HepG2 (cell line): ENCODE measurements at regions not wholly inside any gene's neighbourhood (a gene's known extent, or its start where the extent isn't known, plus 50 kb on each side); places are given as distances from the start of the nearest gene placed in this dataset.

Experiments
- ATAC-seq: fragments of 200-7000 bp; cut with Tn5 transposase; 3 replicates; pipeline ENCODE4 v1.9.1; 2020; ENCODE audit warnings: mild to moderate bottlenecking, moderate library complexity
- BruUV-seq: library from RNA; stranded (reverse); fragments of 400-500 nt; replicated peaks from 2 replicates; lab custom pipeline; 2021; lab: Mats Ljungman, UMichigan
- CTCF ChIA-PET: fragments of 300-600 bp; formaldehyde crosslinking; extraction: SDS; loops from one replicate; lab custom pipeline; 2021; ENCODE audit warnings: low total read pairs, inconsistent platforms, low intra/inter-chr PET ratio; lab: Yijun Ruan, JAX
- POLR2A ChIA-PET: fragments of 350-600 bp; sonication (Branson Sonifier 250); formaldehyde crosslinking; loops from one replicate; lab custom pipeline; 2020; ENCODE audit warnings: antibody characterized with exemption, inconsistent platforms; lab: Yijun Ruan, JAX
- DNase-seq: peaks from one replicate; pipeline ENCODE4 v3.0.0-alpha.2; 2015; ENCODE audit warnings: low spot score
- FAIRE-seq: peaks from 3 replicates; lab custom pipeline; 2011; peaks lifted over from hg19 to GRCh38; lab: Jason Lieb, UNC
- H2AFZ ChIP-seq: one replicate; pipeline ENCODE4 v1.6.1; 2011; ENCODE audit warnings: low read length, inconsistent platforms
- H3K27ac ChIP-seq: fragments of 300-600 bp; 3 replicates; pipeline ENCODE4 v1.8.0; 2011; ENCODE audit warnings: mixed run types, mild to moderate bottlenecking, mixed read lengths, low read length, inconsistent platforms; ENCODE audit not compliant: insufficient read depth; ENCODE audit errors: extremely low read length
- H3K27me3 ChIP-seq, 2 experiments: fragments of 200-600 bp in 1 of 2; 2 replicates in 1 of 2; 3 replicates in 1 of 2; pipeline versions ENCODE4 v1.6.0 to v1.8.0; 2011; ENCODE audit warnings: low read length in 2 of 2, mild to moderate bottlenecking in 2 of 2, moderate library complexity in 2 of 2, inconsistent platforms in 1 of 2; ENCODE audit not compliant: insufficient read depth in 2 of 2, control insufficient read depth in 1 of 2
- H3K36me3 ChIP-seq, 2 experiments: fragments of 200-600 bp in 1 of 2; replicated peaks in 1 of 2; 2 replicates in 1 of 2; 3 replicates in 1 of 2; pipeline versions ENCODE4 v1.5.1 to v1.8.0; 2011; ENCODE audit warnings: low read length in 2 of 2, inconsistent platforms in 1 of 2; ENCODE audit not compliant: insufficient read depth in 2 of 2, control insufficient read depth in 1 of 2
- H3K4me1 ChIP-seq: 2 replicates; pipeline ENCODE4 v1.5.1; 2012; ENCODE audit warnings: low read length, inconsistent platforms; ENCODE audit not compliant: insufficient read depth
- H3K4me2 ChIP-seq: 2 replicates; pipeline ENCODE4 v1.6.0; 2011; ENCODE audit warnings: low read depth, low read length, inconsistent platforms
- H3K4me3 ChIP-seq, 3 experiments: fragments of 200-600 bp in 1 of 3; sonication (generic), shearing (Covaris generic) in 1 of 3; replicated peaks in 1 of 3; 2 replicates each; pipeline ENCODE4 v1.5.1; 2011 to 2016; ENCODE audit warnings: low read length in 3 of 3, inconsistent platforms in 2 of 3, low read depth in 2 of 3, mild to moderate bottlenecking in 2 of 3, control low read depth in 1 of 3, mixed read lengths in 1 of 3; ENCODE audit not compliant: insufficient read depth in 1 of 3
- H3K79me2 ChIP-seq: one replicate; pipeline ENCODE4 v1.6.1; 2011; ENCODE audit warnings: low read length, inconsistent platforms; ENCODE audit not compliant: insufficient read depth
- H3K9ac ChIP-seq: 2 replicates; pipeline ENCODE4 v1.6.0; 2011; ENCODE audit warnings: mild to moderate bottlenecking, low read depth, low read length, inconsistent platforms; ENCODE audit not compliant: insufficient read depth
- H3K9me3 ChIP-seq: 2 replicates; pipeline ENCODE4 v1.5.1; 2012; ENCODE audit warnings: mild to moderate bottlenecking, low read length
- H4K20me1 ChIP-seq: 2 replicates; pipeline ENCODE4 v1.6.0; 2011; ENCODE audit warnings: inconsistent platforms, mild to moderate bottlenecking, low read length, moderate library complexity; ENCODE audit not compliant: insufficient read depth
- ATRX ChIP-seq: sonication (generic); formaldehyde crosslinking; IDR thresholded peaks from 2 replicates; pipeline ENCODE4 v1.4.0; 2020; ENCODE audit warnings: missing genetic modification reagents, borderline replicate concordance
- DNMT3B ChIP-seq: conservative IDR thresholded peaks from 2 replicates; pipeline ENCODE4 v1.6.1; 2016; ENCODE audit warnings: missing biosample characterization, control low read depth
- PRDM15 ChIP-seq: sonication (generic); formaldehyde crosslinking; IDR thresholded peaks from 2 replicates; pipeline ENCODE4 v1.4.0; 2020; ENCODE audit warnings: missing genetic modification reagents
- U2AF1 ChIP-seq: fragments of 200-400 bp; formaldehyde crosslinking; optimal IDR thresholded peaks from 2 replicates; pipeline ENCODE3; 2017; ENCODE audit warnings: mild to moderate bottlenecking, low read depth, low read length
- XRCC5 ChIP-seq: fragments of 200-400 bp; formaldehyde crosslinking; optimal IDR thresholded peaks from 2 replicates; pipeline ENCODE3; 2017; ENCODE audit warnings: mild to moderate bottlenecking, low read length
- ZBTB44 ChIP-seq: sonication (generic); formaldehyde crosslinking; IDR thresholded peaks from 2 replicates; pipeline ENCODE4 v1.4.0; 2020; ENCODE audit warnings: missing genetic modification reagents
- WGBS: methylation state at CpG from one replicate; pipeline ENCODE4 v1.1.6; 2017; ENCODE audit warnings: low lambda C conversion rate; 5-methylcytosine and 5-hydroxymethylcytosine counted together
- in situ Hi-C: cut with HindIII; loops from 2 replicates; pipeline ENCODE4 v1.10.0; 2017; ENCODE audit warnings: low pct_unique_long_range_greater_than_20kb; ENCODE audit not compliant: extremely low pct_ligation_motif_present
- intact Hi-C: fragments of 100-400 bp; cut with micrococcal nuclease; formaldehyde crosslinking; loops from one replicate; pipeline ENCODE4 v1.10.0; 2022; ENCODE audit not compliant: unreplicated experiment
- TF ChIP-seq, protein P1 (sequence below): sonication (generic); formaldehyde crosslinking; IDR thresholded peaks from 2 replicates; pipeline ENCODE4 v1.4.0; 2020; ENCODE audit warnings: mild to moderate bottlenecking, missing genetic modification reagents

GRCh38 chr5:89498699-89499098, 615.7 kb upstream of the MEF2C start:
- ChIA-PET POLR2A (no interaction called here), CTCF (no interaction called here)
- intact Hi-C loops = no loop called here
- no peaks in the 10 kb centered on the region for H3K36me3 ChIP-seq
- no peaks in the 10 kb centered on the region for H3K4me1 ChIP-seq
- H3K9ac ChIP-seq = no peak overlapping the region
- 42% methylated on average over 4 of the region's 4 CpGs for WGBS
- no peaks in the 10 kb centered on the region for H4K20me1 ChIP-seq
- BruUV-seq = no TSS peak
- FAIRE-seq (no peak), ATAC-seq (no peak)
- H3K27me3 ChIP-seq = no peaks in the 10 kb centered on the region
- no peak overlapping the region for H3K4me2 ChIP-seq
- no peak overlapping the region for H3K27ac ChIP-seq
- no peak for TF ChIP-seq XRCC5
- TF ChIP-seq ATRX (CRISPR knock-in tag) = no peak
- TF ChIP-seq U2AF1 = no peak
- TF ChIP-seq PRDM15 (CRISPR knock-in tag) = no peak
- TF ChIP-seq DNMT3B (CRISPR knock-in tag) = no peak
- no peak for TF ChIP-seq ZBTB44 (CRISPR knock-in tag)
- TF ChIP-seq, protein P1, sequence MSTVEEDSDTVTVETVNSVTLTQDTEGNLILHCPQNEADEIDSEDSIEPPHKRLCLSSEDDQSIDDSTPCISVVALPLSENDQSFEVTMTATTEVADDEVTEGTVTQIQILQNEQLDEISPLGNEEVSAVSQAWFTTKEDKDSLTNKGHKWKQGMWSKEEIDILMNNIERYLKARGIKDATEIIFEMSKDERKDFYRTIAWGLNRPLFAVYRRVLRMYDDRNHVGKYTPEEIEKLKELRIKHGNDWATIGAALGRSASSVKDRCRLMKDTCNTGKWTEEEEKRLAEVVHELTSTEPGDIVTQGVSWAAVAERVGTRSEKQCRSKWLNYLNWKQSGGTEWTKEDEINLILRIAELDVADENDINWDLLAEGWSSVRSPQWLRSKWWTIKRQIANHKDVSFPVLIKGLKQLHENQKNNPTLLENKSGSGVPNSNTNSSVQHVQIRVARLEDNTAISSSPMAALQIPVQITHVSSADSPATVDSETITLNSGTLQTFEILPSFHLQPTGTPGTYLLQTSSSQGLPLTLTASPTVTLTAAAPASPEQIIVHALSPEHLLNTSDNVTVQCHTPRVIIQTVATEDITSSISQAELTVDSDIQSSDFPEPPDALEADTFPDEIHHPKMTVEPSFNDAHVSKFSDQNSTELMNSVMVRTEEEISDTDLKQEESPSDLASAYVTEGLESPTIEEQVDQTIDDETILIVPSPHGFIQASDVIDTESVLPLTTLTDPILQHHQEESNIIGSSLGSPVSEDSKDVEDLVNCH (CRISPR knock-in tag) = no peak
- TF ChIP-seq, all 625 proteins: peak for 0
- Histone ChIP-seq H3K4me3 (no peak overlapping the region), H3K79me2 (no peaks in the 10 kb centered on the region), H2AFZ (no peak overlapping the region), H3K9me3 (no peaks in the 10 kb centered on the region)
- DNase-seq = no peak
- in situ Hi-C loops = no loop called here
